ENCODE measurements at regions not wholly inside any gene's neighbourhood (a gene's known extent, or its start where the extent isn't known, plus 50 kb on each side); places are given as distances from the start of the nearest gene placed in this dataset.

DNA sequence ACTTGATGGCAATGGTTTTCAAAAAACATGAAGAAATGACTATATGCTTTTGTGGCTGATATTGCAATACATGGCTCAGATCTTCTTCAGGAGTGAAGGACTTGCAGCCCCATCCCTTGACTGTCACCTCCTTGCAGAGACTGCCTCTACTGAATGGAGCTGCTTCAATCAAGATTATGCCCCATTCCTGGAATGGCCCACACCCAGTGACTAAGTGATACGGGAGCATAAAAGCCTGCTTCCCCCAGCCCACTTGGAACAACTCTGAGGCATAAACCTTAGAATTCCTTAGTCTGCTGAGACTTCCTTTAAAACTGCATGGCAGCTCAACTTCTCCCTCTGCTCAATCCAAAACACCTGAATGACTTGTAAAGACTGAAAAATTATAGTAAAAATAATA, 957.1 kb downstream of the SORCS3 start (continued):
- TF ChIP-seq POLR2AphosphoS5 (IDR thresholded peaks at IDR 0.05; ENCODE audit: low read depth) (no peak), NANOG (IDR thresholded peaks at IDR 0.05; ENCODE audit: borderline replicate concordance) (no peak)

GRCh38 chr10:105597312-105597711, 956.2 kb downstream of the SORCS3 start:
- H3K4me3 Mint-ChIP-seq = no peak overlapping the region
- Histone ChIP-seq H3K27me3 (ENCODE audit: insufficient read depth) (no peaks in the 10 kb centered on the region), H2AFZ (no peak overlapping the region), H3K79me2 (replicated peaks; ENCODE audit: insufficient read depth) (no peaks in the 10 kb centered on the region), H3K27ac (ENCODE audit: low read depth) (no peak overlapping the region), H3F3A (replicated peaks; ENCODE audit: low read depth) (no peaks in the 10 kb centered on the region), H3K4me1 (ENCODE audit: insufficient read depth) (peaks cover 11% of the 10 kb centered on the region; the same call in 1 of the 2 replicates), H3K36me3 (ENCODE audit: insufficient read depth) (no peaks in the 10 kb centered on the region), H3K4me2 (no peak overlapping the region), H3K4me3 (no peak overlapping the region), H3K9me2 (ENCODE audit: insufficient read depth) (0 out of 2 replicates have a peak, but pooled peaks cover 4% of the 10 kb centered on the region), H4K20me1 (replicated peaks; ENCODE audit: insufficient read depth) (no peaks in the 10 kb centered on the region)
- TF ChIP-seq ZNF114 (CRISPR knock-in tag; IDR thresholded peaks at IDR 0.05) (no peak), POLR2AphosphoS5 (IDR thresholded peaks at IDR 0.05; ENCODE audit: low read depth) (no peak), ZNF331 (CRISPR knock-in tag; IDR thresholded peaks at IDR 0.05; ENCODE audit: low read depth) (no peak), JUNB (IDR thresholded peaks at IDR 0.05; ENCODE audit: unreplicated experiment) (no peak), NANOG (IDR thresholded peaks at IDR 0.05; ENCODE audit: borderline replicate concordance) (no peak), EZH2phosphoT487 (IDR thresholded peaks at IDR 0.05; ENCODE audit: unreplicated experiment) (no peak), CREB1 (CRISPR knock-in tag; IDR thresholded peaks at IDR 0.05; ENCODE audit: low read depth) (no peak), EZH2 (IDR thresholded peaks at IDR 0.05; ENCODE audit: low read depth, unreplicated experiment) (no peak), STAT1 (IDR thresholded peaks at IDR 0.05; ENCODE audit: unreplicated experiment) (no peak)
- TF ChIP-seq, protein P1, sequence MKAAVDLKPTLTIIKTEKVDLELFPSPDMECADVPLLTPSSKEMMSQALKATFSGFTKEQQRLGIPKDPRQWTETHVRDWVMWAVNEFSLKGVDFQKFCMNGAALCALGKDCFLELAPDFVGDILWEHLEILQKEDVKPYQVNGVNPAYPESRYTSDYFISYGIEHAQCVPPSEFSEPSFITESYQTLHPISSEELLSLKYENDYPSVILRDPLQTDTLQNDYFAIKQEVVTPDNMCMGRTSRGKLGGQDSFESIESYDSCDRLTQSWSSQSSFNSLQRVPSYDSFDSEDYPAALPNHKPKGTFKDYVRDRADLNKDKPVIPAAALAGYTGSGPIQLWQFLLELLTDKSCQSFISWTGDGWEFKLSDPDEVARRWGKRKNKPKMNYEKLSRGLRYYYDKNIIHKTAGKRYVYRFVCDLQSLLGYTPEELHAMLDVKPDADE (IDR thresholded peaks at IDR 0.05) = no peak
- TF ChIP-seq, protein P2, sequence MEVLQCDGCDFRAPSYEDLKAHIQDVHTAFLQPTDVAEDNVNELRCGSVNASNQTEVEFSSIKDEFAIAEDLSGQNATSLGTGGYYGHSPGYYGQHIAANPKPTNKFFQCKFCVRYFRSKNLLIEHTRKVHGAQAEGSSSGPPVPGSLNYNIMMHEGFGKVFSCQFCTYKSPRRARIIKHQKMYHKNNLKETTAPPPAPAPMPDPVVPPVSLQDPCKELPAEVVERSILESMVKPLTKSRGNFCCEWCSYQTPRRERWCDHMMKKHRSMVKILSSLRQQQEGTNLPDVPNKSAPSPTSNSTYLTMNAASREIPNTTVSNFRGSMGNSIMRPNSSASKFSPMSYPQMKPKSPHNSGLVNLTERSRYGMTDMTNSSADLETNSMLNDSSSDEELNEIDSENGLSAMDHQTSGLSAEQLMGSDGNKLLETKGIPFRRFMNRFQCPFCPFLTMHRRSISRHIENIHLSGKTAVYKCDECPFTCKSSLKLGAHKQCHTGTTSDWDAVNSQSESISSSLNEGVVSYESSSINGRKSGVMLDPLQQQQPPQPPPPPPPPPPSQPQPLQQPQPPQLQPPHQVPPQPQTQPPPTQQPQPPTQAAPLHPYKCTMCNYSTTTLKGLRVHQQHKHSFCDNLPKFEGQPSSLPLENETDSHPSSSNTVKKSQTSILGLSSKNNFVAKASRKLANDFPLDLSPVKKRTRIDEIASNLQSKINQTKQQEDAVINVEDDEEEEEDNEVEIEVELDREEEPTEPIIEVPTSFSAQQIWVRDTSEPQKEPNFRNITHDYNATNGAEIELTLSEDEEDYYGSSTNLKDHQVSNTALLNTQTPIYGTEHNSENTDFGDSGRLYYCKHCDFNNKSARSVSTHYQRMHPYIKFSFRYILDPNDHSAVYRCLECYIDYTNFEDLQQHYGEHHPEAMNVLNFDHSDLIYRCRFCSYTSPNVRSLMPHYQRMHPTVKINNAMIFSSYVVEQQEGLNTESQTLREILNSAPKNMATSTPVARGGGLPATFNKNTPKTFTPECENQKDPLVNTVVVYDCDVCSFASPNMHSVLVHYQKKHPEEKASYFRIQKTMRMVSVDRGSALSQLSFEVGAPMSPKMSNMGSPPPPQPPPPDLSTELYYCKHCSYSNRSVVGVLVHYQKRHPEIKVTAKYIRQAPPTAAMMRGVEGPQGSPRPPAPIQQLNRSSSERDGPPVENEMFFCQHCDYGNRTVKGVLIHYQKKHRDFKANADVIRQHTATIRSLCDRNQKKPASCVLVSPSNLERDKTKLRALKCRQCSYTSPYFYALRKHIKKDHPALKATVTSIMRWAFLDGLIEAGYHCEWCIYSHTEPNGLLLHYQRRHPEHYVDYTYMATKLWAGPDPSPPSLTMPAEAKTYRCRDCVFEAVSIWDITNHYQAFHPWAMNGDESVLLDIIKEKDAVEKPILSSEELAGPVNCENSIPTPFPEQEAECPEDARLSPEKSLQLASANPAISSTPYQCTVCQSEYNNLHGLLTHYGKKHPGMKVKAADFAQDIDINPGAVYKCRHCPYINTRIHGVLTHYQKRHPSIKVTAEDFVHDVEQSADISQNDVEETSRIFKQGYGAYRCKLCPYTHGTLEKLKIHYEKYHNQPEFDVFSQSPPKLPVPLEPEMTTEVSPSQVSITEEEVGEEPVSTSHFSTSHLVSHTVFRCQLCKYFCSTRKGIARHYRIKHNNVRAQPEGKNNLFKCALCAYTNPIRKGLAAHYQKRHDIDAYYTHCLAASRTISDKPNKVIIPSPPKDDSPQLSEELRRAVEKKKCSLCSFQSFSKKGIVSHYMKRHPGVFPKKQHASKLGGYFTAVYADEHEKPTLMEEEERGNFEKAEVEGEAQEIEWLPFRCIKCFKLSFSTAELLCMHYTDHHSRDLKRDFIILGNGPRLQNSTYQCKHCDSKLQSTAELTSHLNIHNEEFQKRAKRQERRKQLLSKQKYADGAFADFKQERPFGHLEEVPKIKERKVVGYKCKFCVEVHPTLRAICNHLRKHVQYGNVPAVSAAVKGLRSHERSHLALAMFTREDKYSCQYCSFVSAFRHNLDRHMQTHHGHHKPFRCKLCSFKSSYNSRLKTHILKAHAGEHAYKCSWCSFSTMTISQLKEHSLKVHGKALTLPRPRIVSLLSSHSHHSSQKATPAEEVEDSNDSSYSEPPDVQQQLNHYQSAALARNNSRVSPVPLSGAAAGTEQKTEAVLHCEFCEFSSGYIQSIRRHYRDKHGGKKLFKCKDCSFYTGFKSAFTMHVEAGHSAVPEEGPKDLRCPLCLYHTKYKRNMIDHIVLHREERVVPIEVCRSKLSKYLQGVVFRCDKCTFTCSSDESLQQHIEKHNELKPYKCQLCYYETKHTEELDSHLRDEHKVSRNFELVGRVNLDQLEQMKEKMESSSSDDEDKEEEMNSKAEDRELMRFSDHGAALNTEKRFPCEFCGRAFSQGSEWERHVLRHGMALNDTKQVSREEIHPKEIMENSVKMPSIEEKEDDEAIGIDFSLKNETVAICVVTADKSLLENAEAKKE (CRISPR knock-in tag; IDR thresholded peaks at IDR 0.05) = no peak
- TF ChIP-seq, protein P3, sequence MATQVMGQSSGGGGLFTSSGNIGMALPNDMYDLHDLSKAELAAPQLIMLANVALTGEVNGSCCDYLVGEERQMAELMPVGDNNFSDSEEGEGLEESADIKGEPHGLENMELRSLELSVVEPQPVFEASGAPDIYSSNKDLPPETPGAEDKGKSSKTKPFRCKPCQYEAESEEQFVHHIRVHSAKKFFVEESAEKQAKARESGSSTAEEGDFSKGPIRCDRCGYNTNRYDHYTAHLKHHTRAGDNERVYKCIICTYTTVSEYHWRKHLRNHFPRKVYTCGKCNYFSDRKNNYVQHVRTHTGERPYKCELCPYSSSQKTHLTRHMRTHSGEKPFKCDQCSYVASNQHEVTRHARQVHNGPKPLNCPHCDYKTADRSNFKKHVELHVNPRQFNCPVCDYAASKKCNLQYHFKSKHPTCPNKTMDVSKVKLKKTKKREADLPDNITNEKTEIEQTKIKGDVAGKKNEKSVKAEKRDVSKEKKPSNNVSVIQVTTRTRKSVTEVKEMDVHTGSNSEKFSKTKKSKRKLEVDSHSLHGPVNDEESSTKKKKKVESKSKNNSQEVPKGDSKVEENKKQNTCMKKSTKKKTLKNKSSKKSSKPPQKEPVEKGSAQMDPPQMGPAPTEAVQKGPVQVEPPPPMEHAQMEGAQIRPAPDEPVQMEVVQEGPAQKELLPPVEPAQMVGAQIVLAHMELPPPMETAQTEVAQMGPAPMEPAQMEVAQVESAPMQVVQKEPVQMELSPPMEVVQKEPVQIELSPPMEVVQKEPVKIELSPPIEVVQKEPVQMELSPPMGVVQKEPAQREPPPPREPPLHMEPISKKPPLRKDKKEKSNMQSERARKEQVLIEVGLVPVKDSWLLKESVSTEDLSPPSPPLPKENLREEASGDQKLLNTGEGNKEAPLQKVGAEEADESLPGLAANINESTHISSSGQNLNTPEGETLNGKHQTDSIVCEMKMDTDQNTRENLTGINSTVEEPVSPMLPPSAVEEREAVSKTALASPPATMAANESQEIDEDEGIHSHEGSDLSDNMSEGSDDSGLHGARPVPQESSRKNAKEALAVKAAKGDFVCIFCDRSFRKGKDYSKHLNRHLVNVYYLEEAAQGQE (IDR thresholded peaks at IDR 0.05; ENCODE audit: unreplicated experiment) = no peak
- TF ChIP-seq, protein P4, sequence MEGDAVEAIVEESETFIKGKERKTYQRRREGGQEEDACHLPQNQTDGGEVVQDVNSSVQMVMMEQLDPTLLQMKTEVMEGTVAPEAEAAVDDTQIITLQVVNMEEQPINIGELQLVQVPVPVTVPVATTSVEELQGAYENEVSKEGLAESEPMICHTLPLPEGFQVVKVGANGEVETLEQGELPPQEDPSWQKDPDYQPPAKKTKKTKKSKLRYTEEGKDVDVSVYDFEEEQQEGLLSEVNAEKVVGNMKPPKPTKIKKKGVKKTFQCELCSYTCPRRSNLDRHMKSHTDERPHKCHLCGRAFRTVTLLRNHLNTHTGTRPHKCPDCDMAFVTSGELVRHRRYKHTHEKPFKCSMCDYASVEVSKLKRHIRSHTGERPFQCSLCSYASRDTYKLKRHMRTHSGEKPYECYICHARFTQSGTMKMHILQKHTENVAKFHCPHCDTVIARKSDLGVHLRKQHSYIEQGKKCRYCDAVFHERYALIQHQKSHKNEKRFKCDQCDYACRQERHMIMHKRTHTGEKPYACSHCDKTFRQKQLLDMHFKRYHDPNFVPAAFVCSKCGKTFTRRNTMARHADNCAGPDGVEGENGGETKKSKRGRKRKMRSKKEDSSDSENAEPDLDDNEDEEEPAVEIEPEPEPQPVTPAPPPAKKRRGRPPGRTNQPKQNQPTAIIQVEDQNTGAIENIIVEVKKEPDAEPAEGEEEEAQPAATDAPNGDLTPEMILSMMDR (conservative IDR thresholded peaks at IDR 0.05; ENCODE audit: low read depth in 2 of 2) = no peak
- H3K9me3 Mint-ChIP-seq = no peaks in the 10 kb centered on the region
- H3K27me3 Mint-ChIP-seq (ENCODE audit: insufficient read depth, low read depth, poor library complexity) = no peaks in the 10 kb centered on the region
- H3K27ac Mint-ChIP-seq = no peak overlapping the region
- DNase-seq (ENCODE audit: low spot score) = no peak
- H3K36me3 Mint-ChIP-seq (ENCODE audit: low read depth) = no peaks in the 10 kb centered on the region
- H3K4me1 Mint-ChIP-seq = peaks cover 5% of the 10 kb centered on the region
- no peak for ATAC-seq

Data from GM23338 (cell line).